Brain microvascular endothelial cell (primary cell): ENCODE measurements at regions not wholly inside any gene's neighbourhood (a gene's known extent, or its start where the extent isn't known, plus 50 kb on each side); places are given as distances from the start of the nearest gene placed in this dataset.

Experiments
- DNase-seq: peaks from one replicate; pipeline ENCODE4 v3.0.0-alpha.2; 2020
- H3K27ac ChIP-seq: fragments of 250-450 bp; sonication (Bioruptor Pico); 2 replicates; pipeline ENCODE4 v1.5.1; 2020; ENCODE audit warnings: mild to moderate bottlenecking, moderate library complexity
- H3K27me3 ChIP-seq: fragments of 250-450 bp; sonication (Bioruptor Pico); replicated peaks from 2 replicates; pipeline ENCODE4 v1.5.1; 2020; ENCODE audit warnings: mild to moderate bottlenecking
- H3K36me3 ChIP-seq: fragments of 250-450 bp; sonication (Bioruptor Pico); replicated peaks from 2 replicates; pipeline ENCODE4 v1.5.1; 2020; ENCODE audit warnings: mild to moderate bottlenecking
- H3K4me3 ChIP-seq: 2 replicates; pipeline ENCODE4 v1.5.1; 2011; ENCODE audit warnings: low read depth, mild to moderate bottlenecking, control low read depth, low read length, moderate library complexity
- in situ Hi-C: cut with HindIII; loops from 2 replicates; pipeline ENCODE4 v1.10.0; 2017; ENCODE audit warnings: low sequenced_read_pairs, low pct_ligation_motif_present
- TF ChIP-seq, protein P1 (sequence below): IDR thresholded peaks from 2 replicates; pipeline ENCODE4 v1.5.1; 2011; ENCODE audit warnings: low read depth, mild to moderate bottlenecking, moderate library complexity, low read length, control low read depth, inconsistent platforms; ENCODE audit errors: missing control alignments

DNA sequence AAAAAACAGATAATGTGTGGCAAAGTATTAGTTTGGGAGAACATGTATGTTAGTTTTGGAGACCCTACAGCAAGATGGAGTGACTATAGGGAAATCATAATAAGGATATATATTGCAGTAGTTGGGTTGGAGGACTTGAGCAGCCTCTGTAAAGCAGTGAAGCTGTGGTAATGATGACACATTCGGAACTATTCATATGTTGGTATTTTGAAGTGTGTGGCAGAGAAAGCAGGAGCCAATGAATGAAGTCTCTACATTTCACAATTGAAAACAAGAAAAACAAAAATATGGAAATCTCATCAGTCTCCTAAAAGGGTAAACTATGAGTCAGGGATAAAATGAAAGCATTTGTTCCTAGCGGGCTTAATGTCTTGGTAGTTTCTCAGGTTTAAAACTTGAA lies 645.9 kb downstream of the OTOL1 start:
- TF ChIP-seq, protein P1, sequence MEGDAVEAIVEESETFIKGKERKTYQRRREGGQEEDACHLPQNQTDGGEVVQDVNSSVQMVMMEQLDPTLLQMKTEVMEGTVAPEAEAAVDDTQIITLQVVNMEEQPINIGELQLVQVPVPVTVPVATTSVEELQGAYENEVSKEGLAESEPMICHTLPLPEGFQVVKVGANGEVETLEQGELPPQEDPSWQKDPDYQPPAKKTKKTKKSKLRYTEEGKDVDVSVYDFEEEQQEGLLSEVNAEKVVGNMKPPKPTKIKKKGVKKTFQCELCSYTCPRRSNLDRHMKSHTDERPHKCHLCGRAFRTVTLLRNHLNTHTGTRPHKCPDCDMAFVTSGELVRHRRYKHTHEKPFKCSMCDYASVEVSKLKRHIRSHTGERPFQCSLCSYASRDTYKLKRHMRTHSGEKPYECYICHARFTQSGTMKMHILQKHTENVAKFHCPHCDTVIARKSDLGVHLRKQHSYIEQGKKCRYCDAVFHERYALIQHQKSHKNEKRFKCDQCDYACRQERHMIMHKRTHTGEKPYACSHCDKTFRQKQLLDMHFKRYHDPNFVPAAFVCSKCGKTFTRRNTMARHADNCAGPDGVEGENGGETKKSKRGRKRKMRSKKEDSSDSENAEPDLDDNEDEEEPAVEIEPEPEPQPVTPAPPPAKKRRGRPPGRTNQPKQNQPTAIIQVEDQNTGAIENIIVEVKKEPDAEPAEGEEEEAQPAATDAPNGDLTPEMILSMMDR, result no peak
- Histone ChIP-seq H3K27me3 (no peaks in the 10 kb centered on the region), H3K4me3 (no peak overlapping the region), H3K27ac (peak overlapping the region; percentile 63), H3K36me3 (no peaks in the 10 kb centered on the region)
- in situ Hi-C loops, result no loop called here
- peak; percentile 71 for DNase-seq

GRCh38 chr3:162143180-162143579 lies 646.6 kb downstream of the OTOL1 start:
- TF ChIP-seq, protein P1, result no peak
- Histone ChIP-seq H3K27me3 (no peaks in the 10 kb centered on the region), H3K27ac (peak overlapping the region; percentile 29), H3K4me3 (no peak overlapping the region), H3K36me3 (no peaks in the 10 kb centered on the region)
- no peak for DNase-seq
- in situ Hi-C loops, result no loop called here

DNA sequence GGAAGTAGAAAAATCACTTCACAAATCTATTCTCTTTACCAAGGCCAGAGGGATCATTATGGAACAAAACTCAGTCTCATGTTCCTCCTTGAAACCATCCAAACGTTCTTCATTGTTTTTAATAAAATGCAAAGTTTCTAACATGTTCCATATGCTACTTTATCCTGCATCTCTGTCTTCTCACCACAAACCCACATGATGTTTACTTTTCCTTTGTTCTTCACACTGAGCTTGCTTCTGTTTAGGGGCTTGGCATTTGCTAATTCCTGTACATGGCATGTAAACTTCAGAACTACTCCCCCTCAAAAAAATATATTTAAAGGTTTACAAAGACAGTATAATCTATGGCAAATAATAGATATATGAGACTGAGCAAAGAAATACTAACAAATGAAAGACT lies 651.4 kb downstream of the OTOL1 start:
- Histone ChIP-seq H3K27ac (no peak overlapping the region), H3K27me3 (no peaks in the 10 kb centered on the region), H3K4me3 (no peak overlapping the region), H3K36me3 (no peaks in the 10 kb centered on the region)
- no peak for DNase-seq
- TF ChIP-seq, protein P1, result no peak
- in situ Hi-C loops, result no loop called here

DNA sequence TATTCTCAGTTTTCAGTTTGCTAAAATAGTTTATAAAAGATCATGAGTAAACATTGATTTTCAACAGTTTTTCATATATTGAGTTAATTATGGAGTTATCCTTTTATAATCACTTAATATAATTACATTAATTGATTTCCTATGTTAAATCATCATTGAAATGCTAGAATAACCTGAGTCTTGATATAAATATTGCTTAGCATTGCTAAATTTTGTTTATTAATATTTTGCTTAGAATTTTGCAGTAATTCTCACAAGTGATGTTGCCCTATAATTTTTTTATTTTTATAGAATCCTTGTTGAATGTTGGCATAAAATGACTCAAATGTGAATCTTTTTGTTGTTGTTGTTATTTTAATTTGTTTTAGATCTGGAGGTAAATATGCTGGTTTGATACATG lies 654.2 kb downstream of the OTOL1 start:
- no peak for DNase-seq
- TF ChIP-seq, protein P1, result no peak
- in situ Hi-C loops, result no loop called here
- no peaks in the 10 kb centered on the region for H3K36me3 ChIP-seq
- no peaks in the 10 kb centered on the region for H3K27me3 ChIP-seq
- H3K4me3 ChIP-seq, result no peak overlapping the region
- no peak overlapping the region for H3K27ac ChIP-seq

GRCh38 chr3:162152636-162153035 lies 656.0 kb downstream of the OTOL1 start:
- Histone ChIP-seq H3K36me3 (no peaks in the 10 kb centered on the region), H3K4me3 (no peak overlapping the region), H3K27ac (no peak overlapping the region), H3K27me3 (no peaks in the 10 kb centered on the region)
- no peak for DNase-seq
- TF ChIP-seq, protein P1, result no peak
- in situ Hi-C loops, result no loop called here

- Histone ChIP-seq H3K36me3 (no peaks in the 10 kb centered on the region), H3K27ac (no peak overlapping the region), H3K27me3 (no peaks in the 10 kb centered on the region), H3K4me3 (no peak overlapping the region)
- in situ Hi-C loops, result no loop called here
- TF ChIP-seq, protein P1, result no peak
- no peak for DNase-seq
Measured at GRCh38 chr3:162161595-162161994, 665.0 kb downstream of the OTOL1 start.
